Adrenal gland (tissue), 9 donors: ENCODE measurements at regions not wholly inside any gene's neighbourhood (a gene's known extent, or its start where the extent isn't known, plus 50 kb on each side); places are given as distances from the start of the nearest gene placed in this dataset.

Experiments used
- DNase-seq, 7 donors: peaks; one replicate each; pipeline ENCODE4 v3.0.0-alpha.2; 2019 to 2020
- H3K27ac ChIP-seq, 5 donors: fragments of 200-600 bp; sonication (generic) in 4 of 5; 1 replicate in 3 of 5; 2 replicates in 2 of 5; pipeline versions ENCODE4 v1.5.1 to v1.8.0; 2016 to 2020; ENCODE audit warnings: mild to moderate bottlenecking in 1 of 5
- H3K27me3 ChIP-seq: fragments of 200-600 bp; 2 replicates; pipeline ENCODE4 v1.8.0; 2021
- H3K36me3 ChIP-seq, 2 donors: fragments of 200-600 bp; replicated peaks in 1 of 2; 1 replicate in 1 of 2; 2 replicates in 1 of 2; pipeline versions ENCODE4 v1.5.1 to v1.8.0; 2018 to 2022
- H3K4me1 ChIP-seq, 2 donors: fragments of 200-600 bp; replicated peaks in 1 of 2; 1 replicate in 1 of 2; 2 replicates in 1 of 2; pipeline versions ENCODE4 v1.5.1 to v1.8.0; 2018 to 2021
- H3K4me3 ChIP-seq, 4 donors: fragments of 200-600 bp; sonication (generic) in 3 of 4; one replicate each; pipeline ENCODE4 v1.5.1; 2016 to 2018
- H3K9me3 ChIP-seq, 3 donors: fragments of 200-600 bp; sonication (generic) in 1 of 3; replicated peaks in 1 of 3; 1 replicate in 2 of 3; 2 replicates in 1 of 3; pipeline versions ENCODE4 v1.5.1 to v1.8.0; 2016 to 2021
- POLR2A ChIP-seq, 2 donors: fragments of 450-650 bp; IDR thresholded peaks; one replicate each; pipeline ENCODE4 v1.6.1; 2017; ENCODE audit warnings: antibody characterized with exemption in 2 of 2, mild to moderate bottlenecking in 2 of 2, moderate library complexity in 1 of 2
- WGBS, 4 donors: extraction: QIAGEN DNeasy Blood & Tissue Kit in 2 of 4; methylation state at CpG; one replicate each; pipeline versions ENCODE4 v1.1.5 to v1.1.7; 2013 to 2017; 5-methylcytosine and 5-hydroxymethylcytosine counted together
- intact Hi-C, 2 donors: fragments of 100-400 bp; cut with DNase I; formaldehyde crosslinking; loops; one replicate each; pipeline versions ENCODE4 v1.14.1 to v1.15.0; 2022 to 2023
- TF ChIP-seq, protein P1 (sequence below), 6 experiments: fragments of 450-650 bp in 4 of 6; fragments of 200-600 bp in 2 of 6; sonication (generic) in 1 of 6; IDR thresholded peaks; 1 replicate in 5 of 6; 2 replicates in 1 of 6; pipeline versions ENCODE4 v1.5.1 to v1.8.0; 2016 to 2021; ENCODE audit warnings: antibody characterized with exemption in 6 of 6, mild to moderate bottlenecking in 2 of 6, moderate library complexity in 1 of 6
- donor health status: healthy with polysubstance abuse.
- donor health status: Bipolar disorder and iron deficiency.
- donor health status: DM: yes; HTN: yes; CAD: no.
- donor health status: DM: no; HTN: no; CAD: no.
- donor health status: DM: no; HTN: no; CAD: no.

DNA sequence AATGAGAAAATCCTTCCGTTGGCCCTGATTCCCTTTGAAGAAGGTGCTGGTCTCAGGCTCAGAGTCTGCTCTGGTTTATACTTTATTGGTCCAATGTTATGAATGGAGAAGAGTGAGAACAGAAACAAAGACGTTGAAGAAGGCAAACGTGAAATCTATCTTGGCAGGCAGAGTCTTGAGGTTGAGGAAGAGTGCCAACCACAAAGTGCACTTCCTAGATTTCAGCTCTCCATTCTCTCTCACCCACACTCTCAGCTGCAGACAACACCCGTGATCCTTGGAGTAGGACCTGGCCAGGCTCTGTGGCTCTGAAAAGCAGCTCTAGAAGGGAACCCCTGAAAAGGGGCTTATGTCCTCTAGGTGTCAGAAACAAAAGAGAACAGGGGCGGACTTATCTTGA is 128.9 kb upstream of the PLXNA4 start:
- H3K4me1 ChIP-seq = no peaks in the 10 kb centered on the region
- no peak for DNase-seq
- H3K27ac ChIP-seq = no peak overlapping the region
- intact Hi-C loops = no loop called here
- H3K4me3 ChIP-seq = no peak overlapping the region
- H3K9me3 ChIP-seq = no peaks in the 10 kb centered on the region
- 57 to 72% (median 64%) methylated on average over 5 of the region's 5 CpGs for WGBS, 4 donors
- no peaks in the 10 kb centered on the region for H3K36me3 ChIP-seq
- no peak for TF ChIP-seq POLR2A (IDR thresholded peaks at IDR 0.05)
- TF ChIP-seq, protein P1, sequence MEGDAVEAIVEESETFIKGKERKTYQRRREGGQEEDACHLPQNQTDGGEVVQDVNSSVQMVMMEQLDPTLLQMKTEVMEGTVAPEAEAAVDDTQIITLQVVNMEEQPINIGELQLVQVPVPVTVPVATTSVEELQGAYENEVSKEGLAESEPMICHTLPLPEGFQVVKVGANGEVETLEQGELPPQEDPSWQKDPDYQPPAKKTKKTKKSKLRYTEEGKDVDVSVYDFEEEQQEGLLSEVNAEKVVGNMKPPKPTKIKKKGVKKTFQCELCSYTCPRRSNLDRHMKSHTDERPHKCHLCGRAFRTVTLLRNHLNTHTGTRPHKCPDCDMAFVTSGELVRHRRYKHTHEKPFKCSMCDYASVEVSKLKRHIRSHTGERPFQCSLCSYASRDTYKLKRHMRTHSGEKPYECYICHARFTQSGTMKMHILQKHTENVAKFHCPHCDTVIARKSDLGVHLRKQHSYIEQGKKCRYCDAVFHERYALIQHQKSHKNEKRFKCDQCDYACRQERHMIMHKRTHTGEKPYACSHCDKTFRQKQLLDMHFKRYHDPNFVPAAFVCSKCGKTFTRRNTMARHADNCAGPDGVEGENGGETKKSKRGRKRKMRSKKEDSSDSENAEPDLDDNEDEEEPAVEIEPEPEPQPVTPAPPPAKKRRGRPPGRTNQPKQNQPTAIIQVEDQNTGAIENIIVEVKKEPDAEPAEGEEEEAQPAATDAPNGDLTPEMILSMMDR (IDR thresholded peaks at IDR 0.05) = no peak
- no peaks in the 10 kb centered on the region for H3K27me3 ChIP-seq

DNA sequence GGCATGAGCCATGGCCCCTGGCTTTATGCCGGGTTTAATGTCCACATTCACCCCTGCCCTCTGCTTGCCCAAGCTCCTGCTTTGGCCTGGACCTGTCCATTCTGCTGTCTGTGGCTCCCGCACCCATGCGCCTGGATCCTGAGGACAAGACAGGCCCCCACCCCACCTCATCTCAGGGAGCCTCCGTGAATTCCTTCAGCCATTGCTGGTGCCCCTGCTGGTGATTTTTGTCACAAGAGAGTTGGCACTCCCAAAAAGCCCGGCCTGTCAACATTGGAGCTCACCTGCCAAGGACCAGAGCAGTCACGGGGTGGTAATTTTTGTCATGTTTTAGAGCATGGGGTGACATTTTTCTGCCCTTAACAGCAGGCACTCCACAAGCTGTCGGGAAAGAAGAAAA is 127.5 kb upstream of the PLXNA4 start:
- H3K36me3 ChIP-seq = no peaks in the 10 kb centered on the region
- no peak for TF ChIP-seq POLR2A (IDR thresholded peaks at IDR 0.05)
- TF ChIP-seq, protein P1 (IDR thresholded peaks at IDR 0.05) = no peak
- no peaks in the 10 kb centered on the region for H3K9me3 ChIP-seq
- no peak overlapping the region for H3K4me3 ChIP-seq
- H3K27ac ChIP-seq = no peak overlapping the region
- intact Hi-C loops = no loop called here
- H3K4me1 ChIP-seq = no peaks in the 10 kb centered on the region
- no peaks in the 10 kb centered on the region for H3K27me3 ChIP-seq
- DNase-seq = no peak
- 81 to 96% (median 92%) methylated on average over 6 to 7 of the region's 7 CpGs for WGBS, 4 donors

DNA sequence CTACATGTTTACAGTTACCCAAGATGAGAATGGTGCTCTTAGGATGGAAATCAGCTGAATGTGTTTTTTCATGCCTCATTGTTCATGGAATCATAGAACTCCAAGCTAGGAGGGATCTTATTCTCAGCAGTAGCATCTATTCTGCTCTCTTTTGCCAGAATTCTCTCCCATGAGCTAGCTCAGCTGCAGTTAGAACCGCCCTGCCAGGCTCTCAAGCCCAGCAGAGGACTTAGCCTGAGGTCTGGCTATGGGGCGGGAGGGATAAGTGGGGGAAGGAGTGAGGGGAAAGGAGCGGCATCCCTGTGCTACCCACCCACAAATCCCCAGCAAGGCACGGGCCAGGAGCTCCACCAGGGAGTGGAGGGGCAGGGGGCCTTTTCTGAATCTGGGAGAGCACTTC is 120.7 kb upstream of the PLXNA4 start:
- TF ChIP-seq POLR2A (IDR thresholded peaks at IDR 0.05) = no peak
- TF ChIP-seq, protein P1 (IDR thresholded peaks at IDR 0.05) = no peak
- intact Hi-C loops = no loop called here
- Histone ChIP-seq H3K4me1 (no peaks in the 10 kb centered on the region), H3K27ac (no peak overlapping the region), H3K27me3 (no peaks in the 10 kb centered on the region), H3K36me3 (no peaks in the 10 kb centered on the region), H3K4me3 (no peak overlapping the region), H3K9me3 (no peaks in the 10 kb centered on the region)
- no peak for DNase-seq
- WGBS, 4 donors = 30 to 54% (median 48%) methylated on average over 4 of the region's 4 CpGs

DNA sequence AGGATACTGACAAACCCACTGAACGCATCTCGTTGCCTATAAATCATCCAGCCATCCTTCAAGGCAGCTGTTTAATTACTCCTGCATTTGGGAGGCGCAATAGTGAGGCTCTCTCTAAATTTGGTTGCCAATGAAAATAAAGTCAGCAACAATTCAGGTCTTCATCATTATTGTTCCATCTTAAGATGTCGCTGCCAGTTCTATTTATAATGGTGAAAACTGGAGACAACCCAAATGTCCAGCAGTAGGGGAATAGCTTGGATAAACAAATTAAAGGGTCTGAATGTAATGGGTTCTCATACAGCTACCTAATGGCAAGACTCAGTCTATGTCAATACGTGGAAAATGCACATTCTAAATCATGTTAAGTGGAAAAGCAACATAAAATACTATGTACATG is 120.1 kb upstream of the PLXNA4 start:
- Histone ChIP-seq H3K27ac (no peak overlapping the region), H3K36me3 (no peaks in the 10 kb centered on the region), H3K27me3 (no peaks in the 10 kb centered on the region), H3K9me3 (no peaks in the 10 kb centered on the region), H3K4me1 (no peaks in the 10 kb centered on the region), H3K4me3 (no peak overlapping the region)
- no peak for DNase-seq
- intact Hi-C loops = no loop called here
- no peak for TF ChIP-seq POLR2A (IDR thresholded peaks at IDR 0.05)
- TF ChIP-seq, protein P1 (IDR thresholded peaks at IDR 0.05) = no peak
- WGBS, 4 donors = 64 to 74% (median 68%) methylated on average over 5 of the region's 5 CpGs
